Hematopoietic multipotent progenitor cell treated with erythropoietin and hydrocortisone succinate and interleukin-3 and kit ligand, for 4 days (in vitro differentiated cells): ENCODE measurements at regions not wholly inside any gene's neighbourhood (a gene's known extent, or its start where the extent isn't known, plus 50 kb on each side); places are given as distances from the start of the nearest gene placed in this dataset.
"Not testable (repeated sequence)": the region's sequence is repeated elsewhere in the genome, so short reads cannot be mapped to it uniquely, and the experiment has no call there.

Source experiments
- DNase-seq: peaks from one replicate; pipeline ENCODE4 v3.0.0-alpha.2; 2015

- not testable (repeated sequence) for DNase-seq
Observed at GRCh38 chr11:89615642-89616041, 94.5 kb upstream of the TRIM77 start.

- DNase-seq = not testable (repeated sequence)
Observed at GRCh38 chr11:89616161-89616560, 93.9 kb upstream of the TRIM77 start.

- DNase-seq = peak; percentile 26
Observed at GRCh38 chr11:89616999-89617602, 93.0 kb upstream of the TRIM77 start.

- DNase-seq = not testable (repeated sequence)
Observed at GRCh38 chr11:89620721-89621120, 89.4 kb upstream of the TRIM77 start.

- peak; percentile 14 for DNase-seq
Observed at GRCh38 chr11:89625171-89625570, 84.9 kb upstream of the TRIM77 start.

DNA sequence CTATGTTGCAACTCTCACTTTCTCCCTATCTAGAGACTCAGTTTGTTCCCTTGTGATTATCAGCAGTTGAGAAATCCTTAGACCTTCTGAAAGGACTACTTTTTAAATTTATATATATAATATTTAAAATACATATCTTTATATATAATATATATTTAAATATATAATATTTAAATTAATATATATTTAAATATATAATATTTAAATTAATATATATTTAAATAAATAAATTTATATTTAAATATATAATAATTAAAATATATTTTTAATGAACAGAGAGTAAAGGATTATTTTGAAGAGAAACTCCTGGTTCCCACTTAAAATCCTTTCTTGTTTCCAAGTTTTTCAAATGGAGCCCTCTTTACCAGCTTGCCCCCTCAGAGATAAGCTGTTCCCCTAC lies 83.7 kb upstream of the TRIM77 start:
- no peak for DNase-seq

DNA sequence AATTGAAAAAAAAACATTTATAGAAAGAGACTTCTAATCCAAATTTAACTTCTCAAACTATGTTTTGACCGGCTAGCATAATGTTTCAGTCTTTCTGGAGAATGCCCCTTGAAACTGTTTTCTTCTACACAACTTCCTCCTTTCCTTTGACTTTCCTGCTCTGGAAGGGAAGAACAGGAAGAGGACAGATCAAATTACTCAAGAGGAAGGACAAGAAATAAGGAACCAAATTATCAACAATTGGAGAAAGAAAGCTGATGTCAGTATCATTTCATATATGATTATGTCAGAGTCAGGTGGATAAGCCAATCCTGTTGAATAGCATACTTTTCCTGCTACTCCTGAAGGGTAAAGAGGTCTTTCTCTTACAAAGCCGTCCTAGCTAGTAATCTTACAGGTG lies 83.2 kb upstream of the TRIM77 start:
- DNase-seq = not testable (repeated sequence)

GRCh38 chr11:89633135-89633705 lies 76.9 kb upstream of the TRIM77 start:
- no peak for DNase-seq

DNA sequence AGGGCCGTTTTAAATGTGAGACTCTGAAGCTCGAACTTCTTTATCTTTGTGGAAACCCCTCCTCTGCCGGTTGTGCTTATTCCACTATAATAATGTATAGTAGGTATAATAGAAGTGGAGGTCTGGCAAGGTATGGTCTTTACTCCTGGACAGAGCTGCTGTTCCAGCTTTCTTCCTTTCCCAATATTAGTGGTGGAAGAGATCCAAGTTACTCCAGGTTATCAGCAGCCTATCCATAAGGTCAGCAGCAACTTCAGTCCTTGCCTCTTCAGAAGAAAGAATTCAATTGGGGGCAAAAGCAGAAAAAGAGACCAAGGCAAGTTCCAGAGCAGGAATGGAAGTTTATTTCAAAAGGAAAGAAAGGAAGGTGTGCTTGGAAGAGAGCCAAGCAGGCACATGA lies 69.3 kb upstream of the TRIM77 start:
- not testable (repeated sequence) for DNase-seq

GRCh38 chr11:89648232-89648631 lies 61.9 kb upstream of the TRIM77 start:
- DNase-seq = not testable (repeated sequence)

DNA sequence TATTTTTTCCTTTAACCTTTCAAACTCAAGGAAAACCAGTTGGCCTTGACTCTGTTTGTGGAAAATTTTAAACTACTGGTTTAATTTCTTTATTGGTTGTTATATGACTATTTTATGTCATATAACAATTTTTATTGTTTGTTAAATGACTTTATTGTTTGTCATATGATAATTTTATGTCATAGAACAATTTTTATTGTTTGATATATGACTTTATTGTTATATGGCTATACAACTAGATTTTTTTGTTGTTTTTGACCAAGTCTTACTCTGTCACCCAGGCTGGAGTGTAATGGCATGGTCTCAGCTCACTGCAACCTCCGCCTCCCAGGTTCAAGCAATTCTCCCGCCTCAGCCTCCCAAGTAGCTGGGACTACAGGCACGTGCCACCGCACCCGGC lies 61.1 kb upstream of the TRIM77 start:
- not testable (repeated sequence) for DNase-seq

DNA sequence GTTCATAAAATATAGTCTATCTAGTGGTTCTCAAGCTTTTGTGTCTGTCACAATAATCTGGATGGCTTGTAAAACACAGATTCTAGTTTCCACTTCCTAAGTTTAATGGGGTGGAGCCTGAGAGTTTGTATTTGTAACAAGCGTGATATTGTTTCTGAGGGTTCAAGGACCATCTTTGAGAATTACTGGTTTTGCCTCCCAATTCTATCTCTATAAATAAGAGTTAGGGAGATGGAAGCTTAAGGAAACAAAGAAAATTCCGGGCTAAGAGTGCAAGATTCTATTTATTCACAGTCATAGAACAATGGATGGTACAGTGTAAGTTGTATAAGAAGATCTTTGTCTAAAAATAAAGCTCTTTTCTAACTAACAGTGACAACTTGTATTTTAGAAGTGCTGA lies 55.4 kb upstream of the TRIM77 start:
- not testable (repeated sequence) for DNase-seq

DNA sequence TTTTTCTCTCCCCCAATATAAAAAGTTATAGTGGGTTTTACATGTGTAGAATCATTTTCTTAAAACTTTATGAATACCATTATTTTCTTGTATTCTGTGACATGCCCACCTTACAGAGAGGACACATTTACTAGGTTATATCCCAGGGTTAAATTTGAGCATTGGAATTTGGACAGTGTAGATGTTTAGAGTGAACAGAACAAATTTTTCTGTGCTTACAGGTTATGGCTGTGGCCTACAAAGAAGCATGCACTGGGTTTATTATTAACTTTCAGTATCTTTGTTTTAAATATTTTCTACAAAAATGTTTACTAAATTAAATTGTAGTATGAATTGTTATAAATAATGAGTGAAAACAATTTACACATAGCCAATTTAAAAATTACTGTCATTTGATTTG lies 51.3 kb upstream of the TRIM77 start:
- not testable (repeated sequence) for DNase-seq

DNA sequence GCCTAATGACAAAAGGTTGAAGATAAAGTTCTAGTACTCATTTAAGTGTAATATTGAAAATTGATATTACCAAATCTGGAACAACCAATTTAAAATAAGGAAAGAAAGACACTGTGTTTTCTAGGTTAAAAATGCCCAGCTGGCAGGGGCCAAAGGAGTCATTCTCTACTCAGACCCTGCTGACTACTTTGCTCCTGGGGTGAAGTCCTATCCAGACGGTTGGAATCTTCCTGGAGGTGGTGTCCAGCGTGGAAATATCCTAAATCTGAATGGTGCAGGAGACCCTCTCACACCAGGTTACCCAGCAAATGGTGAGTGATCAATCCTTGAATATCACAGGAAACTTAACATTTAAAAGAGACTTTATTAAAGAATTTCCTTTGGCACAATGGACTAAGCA lies 50.7 kb upstream of the TRIM77 start:
- not testable (repeated sequence) for DNase-seq

DNA sequence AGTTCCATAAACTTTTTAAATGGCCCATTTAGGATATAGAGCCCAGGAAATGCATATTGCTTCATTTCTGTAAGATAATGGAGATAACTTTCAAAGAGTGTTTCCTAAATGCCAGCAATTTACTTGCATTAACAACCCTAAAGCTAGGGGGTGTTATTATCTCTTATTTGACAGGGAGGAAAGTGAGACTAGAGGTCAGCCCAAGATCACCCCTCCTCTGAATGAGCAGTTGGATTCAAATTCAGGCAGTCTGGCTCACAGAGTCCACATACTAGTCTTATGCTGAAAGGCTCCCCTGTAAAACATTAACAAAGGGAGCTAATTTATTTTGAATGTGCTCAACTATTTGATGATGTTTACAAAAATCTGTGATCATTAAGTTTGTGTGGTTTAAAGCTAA lies 49.9 kb upstream of the TRIM77 start:
- DNase-seq = no peak
